Stimulated activated CD4-positive, alpha-beta T cell treated with anti-CD3 and anti-CD28 coated beads, Interleukin-1b, Interleukin-23, amount 100 ng/mL, for 4 hours (primary cell): ENCODE measurements at regions not wholly inside any gene's neighbourhood (a gene's known extent, or its start where the extent isn't known, plus 50 kb on each side); places are given as distances from the start of the nearest gene placed in this dataset.

Experiments
- DNase-seq, 2 donors: peaks; one replicate each; pipeline ENCODE4 v3.0.0-alpha.2; 2020; ENCODE audit warnings: low read depth in 2 of 2

DNA sequence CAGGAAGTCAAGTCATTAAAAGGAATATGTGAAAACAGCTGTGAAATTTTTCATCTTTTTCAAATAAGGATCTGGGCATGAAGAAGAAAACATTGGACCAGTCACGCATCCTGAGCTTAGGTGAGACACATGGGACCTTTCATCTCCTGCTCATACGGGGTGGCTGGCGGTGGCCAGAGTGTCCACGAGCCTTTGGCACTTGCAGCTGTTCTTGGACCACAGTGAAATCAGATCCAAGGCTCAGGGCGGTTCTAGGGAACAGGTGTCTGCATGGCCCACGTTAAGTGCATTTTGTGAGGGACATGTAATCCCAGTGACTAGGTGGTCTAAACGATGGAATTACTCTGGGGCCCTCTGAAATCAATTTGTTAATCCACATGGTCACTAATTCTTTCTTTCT, 212.7 kb upstream of the COPS8 start:
- no peak for DNase-seq

DNA sequence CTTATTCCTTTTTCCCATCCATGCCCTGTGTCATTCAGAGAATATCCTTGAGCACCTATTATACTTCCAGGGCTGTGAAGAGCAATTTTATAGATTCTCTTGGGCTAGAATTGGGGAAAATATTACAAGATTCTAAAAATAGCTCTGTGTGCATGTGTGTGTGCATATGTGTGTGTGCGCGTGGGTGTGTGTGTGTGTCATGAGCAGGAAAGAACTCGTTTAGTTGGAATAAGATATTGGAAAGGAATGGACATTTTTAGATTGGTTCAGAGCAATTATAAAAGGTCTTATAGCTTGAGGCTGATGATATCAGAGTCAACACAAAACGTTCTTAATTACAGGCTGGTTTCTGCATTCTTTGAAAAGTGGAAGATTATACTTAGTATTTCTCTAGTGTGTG, 212.1 kb upstream of the COPS8 start:
- DNase-seq, result no peak

DNA sequence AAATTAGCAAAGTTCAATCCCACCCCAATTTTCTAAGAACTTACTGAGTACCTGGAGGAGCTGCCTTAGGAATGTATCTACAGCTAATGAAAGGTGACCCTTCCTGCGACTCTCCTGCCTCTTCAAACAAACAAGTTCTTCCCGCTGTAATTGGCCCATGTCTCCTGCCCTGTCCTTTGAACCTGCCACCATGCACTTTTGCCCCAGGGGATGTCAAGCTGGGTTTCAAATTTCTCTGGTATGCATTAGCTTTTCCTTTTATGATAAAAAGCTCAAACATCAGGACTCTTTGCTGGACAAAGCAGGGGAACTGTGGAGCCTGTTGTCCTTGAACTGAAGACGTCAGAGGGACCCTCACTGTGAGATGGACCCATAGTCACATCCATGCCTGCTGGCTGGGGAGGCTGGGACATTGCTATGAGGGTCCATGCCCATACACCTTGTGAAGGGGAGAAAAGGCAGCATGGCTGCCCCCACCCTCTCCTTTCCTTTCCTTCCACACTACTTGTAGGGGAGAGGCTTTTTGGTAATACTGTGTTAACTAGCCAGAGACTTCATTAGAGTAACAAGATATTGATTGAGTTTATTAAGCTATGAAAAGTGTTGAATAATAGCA, 210.7 kb upstream of the COPS8 start:
- DNase-seq, result no peak

DNA sequence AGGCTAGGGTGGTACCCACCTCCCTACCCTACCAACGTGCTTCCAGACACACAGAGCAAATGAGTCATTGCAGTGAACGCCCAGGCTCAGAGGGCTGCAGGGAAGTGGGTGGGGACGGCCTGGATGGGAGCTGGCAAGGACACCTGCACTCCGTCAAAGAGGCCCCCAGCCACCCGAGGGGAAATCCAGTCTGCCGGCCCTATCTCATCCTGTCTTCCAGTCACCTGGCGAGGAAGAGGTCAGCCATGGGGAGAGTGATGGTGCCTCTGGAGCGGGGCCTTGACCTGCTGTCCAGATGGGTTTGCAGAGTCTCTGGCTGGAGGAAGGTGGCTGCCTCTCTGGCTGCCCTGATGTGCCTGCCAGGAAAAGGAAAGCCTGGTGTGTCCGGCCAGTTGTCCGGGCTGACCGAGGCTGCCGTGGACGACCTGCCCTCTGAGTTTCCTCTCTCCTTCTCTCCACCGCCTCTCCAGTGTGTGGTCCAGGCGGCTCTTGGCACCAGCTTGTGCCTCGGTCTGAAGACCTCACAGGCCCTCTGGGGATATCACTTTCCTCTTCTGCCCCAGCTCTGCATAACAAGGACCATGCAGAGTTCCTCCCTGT, 209.7 kb upstream of the COPS8 start:
- DNase-seq, result no peak

DNA sequence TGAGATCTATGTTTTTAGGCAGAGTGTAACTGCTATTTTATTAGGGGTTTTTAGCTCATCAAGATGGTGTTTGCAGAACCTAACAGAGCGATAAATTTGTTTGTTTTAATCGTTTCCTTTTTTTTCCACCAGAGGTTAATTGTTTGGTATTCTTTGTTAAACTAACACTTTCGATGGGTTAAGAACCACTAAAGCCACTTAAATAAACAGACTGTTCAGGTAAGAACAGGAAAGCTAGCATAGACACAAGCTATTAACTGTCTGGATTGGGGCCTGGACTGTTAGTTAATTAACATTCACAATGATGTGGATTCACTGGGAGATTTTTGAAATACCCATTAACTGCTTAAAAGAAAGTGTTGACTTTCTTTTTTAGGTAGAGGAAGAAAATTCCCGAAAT, 209.0 kb upstream of the COPS8 start:
- DNase-seq, result no peak

DNA sequence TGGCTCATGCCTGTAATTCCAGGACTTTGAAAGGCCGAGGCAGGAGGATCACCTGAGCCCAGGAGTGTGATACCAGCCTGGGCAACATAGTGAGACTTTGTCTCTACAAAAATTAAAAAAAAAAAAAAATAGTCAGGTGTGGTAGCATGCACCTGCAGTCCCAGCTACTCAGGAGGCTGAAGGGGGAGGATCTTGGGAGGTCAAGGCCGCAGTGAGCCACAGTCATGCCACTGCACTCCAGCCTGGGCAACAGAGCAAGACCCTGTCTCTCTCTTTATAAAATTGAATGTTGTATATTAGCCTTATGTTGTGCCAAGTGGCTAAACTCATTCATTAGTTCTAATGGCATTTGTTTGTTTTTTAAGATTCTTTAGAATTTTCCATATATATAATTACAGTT, 207.7 kb upstream of the COPS8 start:
- DNase-seq, result no peak

DNA sequence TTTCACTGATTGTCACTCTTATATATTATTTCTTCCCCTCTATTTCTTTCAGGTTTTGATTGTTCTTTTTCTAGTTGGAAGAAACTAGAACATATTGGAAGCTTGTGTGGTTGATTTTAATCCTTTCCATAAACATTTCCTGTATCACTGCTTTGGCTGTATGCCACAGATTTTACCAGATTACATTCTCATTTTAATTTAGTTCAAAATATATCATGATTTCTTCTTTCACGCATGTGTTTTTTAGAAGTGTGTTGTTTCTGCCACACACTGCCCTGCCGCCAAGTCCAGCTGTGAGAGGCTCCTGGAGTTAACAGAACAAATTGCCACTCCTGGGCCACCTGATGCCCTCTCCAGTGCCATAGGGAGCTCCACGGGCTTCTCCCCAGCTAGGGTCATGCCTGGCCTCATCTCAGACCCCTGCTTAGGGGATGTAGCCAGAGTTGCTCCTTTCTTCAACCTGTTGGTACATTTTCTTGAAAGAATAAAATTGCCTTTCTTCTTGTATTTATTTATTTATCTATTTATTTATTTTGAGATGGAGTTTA, 206.2 kb upstream of the COPS8 start:
- no peak for DNase-seq

DNA sequence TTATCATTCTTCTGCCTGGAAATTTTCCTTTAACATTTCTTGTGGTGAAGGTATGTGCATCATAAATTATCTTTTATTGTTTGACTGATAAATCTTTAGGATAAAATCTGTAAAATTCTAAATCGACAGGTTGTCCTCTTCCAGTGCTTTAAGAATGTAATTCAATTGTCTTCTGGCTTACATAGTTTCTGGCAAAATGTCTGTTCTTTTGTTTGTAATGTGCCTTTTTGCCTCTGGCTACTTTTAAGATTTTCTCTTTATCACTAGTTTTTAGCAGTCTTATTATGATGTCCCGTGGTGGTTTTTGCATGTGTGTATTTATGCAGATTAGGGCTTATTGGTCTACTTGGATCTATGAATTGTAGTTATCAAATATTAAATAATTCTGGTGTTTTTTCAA, 203.6 kb upstream of the COPS8 start:
- DNase-seq, result no peak

DNA sequence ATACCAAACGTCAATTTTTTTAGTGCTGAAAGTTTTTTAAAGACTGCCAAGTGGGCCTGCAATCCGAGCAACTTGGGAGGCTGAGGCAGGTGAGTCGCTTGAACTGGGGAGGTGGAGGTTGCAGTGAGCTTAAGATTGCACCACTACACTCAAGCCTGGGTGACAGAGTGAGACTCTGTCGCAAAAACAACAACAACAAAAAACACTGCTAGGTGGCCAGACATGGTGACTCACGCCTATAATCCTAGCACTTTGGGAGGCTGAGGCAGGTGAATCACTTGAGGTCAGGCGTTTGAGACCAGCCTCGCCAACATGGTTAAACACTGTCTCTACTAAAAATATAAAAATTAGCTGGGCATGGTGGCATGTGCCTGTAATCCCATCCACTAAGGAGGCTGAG, 202.8 kb upstream of the COPS8 start:
- DNase-seq, result no peak

DNA sequence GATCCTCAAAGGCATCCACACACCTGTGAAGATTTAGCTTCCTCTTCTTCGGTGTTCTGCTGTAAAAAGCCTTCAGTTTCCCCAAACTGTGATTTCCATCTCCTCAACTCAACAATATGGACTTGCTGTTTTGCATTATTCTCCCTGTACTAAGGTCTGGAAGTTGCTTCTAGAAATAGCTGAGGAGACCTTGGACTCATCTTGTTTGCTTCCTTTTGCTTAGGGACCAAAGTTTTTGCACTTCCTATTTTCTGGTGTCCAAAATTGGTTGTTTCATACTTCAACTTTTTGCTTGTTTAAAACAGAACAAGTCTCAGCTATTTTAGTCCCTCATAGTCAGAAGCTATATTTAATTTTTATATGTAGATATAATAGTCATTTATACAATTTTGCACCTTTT, 201.9 kb upstream of the COPS8 start:
- DNase-seq, result no peak

DNA sequence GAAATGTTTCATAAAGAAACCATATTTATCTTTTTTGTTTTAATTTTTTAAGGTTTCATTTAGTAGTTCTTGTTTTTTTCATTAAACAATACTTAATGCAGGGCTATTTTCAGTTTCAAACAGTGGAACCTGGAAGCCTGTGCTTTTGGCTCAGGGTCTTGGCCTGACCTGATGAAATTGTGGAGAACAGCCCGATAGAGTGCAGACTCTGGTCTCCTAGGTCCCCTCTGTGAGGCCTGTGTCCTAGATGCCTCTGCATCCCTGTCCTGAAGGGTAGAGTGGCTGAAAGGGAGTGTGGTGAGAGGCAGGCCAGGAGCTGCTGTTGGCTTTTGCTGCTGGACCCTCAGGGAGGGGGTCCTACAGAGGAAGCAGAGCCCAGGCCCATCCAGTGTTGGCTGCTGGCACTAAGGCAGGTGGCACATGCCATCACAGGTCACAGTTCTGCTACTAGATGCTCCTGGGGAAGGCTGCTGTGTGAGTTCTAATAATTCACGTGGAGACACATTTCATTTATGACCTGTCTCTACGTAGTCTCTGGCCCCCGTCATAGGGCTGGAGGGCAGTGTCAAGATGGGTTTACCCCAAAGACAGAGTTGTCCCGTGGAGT, 201.0 kb upstream of the COPS8 start:
- no peak for DNase-seq

DNA sequence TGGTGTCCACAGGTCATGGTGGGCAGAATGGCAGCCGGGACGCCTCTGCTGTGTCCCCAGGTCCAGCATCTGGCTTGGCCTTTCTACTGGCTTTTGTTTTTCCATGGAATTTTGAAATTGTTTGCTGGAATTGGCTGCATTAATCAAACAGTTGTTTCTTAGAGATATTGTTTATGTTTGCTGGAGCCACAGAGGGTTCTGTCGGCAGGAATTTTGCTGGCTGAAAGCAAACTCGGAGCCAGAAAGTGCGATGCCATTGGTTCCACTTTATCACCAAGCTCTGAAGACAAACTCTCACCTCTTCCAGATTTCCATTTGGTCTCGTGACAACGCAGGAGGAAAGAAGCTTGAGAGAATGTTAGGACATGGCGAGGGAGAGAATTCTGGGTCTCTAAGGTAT, 199.2 kb upstream of the COPS8 start:
- no peak for DNase-seq

DNA sequence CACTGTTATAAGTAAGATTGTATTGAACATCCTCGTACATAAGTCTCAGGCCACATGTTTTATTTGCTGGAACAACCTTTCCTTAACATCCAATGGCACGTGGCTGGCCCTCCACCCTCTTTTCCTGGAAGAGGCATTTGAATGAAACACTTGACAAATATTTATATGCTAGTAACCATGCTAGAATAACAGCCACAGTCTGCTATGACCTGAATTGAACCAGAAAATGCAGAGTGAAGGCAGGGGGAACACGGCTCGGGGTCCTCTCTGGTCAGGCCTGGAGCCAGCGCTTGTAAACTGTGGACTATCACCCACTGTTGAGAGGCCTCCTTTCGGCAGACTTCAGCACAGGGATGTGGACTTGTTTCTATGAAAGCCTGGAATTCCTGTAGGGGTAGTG, 198.2 kb upstream of the COPS8 start:
- DNase-seq, result no peak

DNA sequence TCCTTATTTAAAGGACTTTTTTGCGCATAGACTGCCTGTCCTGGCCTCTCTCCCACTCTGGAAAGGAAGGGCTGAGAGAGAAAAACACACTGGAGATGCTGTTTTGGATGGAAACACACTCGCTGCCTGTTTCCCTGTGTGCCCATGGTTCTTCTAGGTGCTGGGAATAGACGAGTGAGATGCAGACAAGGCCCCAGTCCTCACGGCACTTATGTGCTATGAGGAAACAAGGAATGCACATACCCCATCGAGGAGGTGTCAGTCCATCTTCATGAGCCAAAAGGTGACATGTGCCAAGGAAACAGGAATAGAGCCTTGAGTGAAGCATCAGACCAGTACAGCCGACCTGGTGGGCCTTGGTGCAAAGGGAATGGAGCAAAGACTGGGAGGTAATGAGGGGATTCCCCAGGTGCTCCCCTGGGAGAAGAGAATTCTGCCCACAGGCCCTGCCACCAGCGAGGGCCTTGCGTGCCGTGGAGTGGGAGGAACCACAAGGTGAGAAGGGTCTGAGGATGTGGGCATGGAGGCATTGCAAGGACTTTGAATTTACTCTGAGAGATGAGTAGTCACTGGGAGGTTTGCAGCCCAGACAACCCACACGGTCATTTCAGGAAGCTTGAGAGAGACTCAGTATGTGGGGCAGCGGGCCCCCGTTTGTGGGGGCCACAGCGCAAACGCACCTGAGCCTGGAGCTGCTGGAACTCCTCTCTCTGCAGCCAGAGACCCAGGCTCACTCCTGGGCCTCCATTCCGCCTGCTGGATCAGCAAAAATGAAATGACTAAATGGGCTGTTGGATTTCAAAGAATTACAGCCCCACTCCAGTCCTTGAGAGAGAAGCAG, 197.5 kb upstream of the COPS8 start:
- DNase-seq, result no peak

DNA sequence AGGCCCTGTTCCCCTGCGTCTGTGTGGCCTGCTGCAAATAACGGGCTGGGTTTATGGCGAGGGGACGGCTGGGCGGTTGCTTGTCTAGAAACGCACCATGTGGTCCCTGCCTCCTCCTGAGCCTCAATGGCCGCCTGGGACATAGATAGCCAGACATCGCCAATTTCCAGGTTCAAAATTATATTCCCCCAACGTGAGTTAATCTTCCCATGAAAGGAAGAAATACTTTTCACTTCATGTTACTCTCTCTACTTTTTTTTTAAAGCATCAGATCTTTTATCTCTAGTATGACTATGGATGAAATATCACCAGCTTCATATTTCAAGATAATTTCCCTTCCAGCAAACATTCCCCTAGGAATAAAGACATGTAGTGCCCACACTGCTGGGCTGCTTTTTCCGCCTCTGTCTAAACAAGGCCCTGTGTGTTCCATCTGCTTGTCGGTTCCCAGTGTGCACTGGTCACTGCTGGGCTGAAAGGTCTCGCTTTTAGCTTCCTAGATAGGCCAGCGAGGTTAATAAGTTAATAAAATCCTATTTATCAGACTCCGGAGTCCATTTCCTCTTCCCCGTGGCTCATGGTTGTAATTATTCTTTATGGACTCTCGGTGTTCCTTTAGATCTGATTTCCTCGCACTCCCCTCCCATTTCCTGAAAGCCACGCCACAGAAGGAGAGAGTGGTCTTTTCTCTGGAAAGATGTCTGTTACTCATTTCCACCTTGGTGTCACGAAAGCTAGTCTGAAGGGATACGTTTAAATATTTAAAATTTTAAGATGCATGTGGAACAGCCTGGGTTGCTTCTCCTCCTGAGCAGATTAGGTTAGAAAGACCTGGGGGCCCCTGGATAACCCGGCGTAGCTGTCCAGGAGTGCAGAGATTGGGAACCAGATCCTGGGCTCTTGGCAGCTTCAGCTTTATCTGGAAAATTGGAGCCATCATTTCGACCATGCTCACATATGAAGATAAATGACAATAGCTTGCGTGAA, 196.6 kb upstream of the COPS8 start:
- no peak for DNase-seq

DNA sequence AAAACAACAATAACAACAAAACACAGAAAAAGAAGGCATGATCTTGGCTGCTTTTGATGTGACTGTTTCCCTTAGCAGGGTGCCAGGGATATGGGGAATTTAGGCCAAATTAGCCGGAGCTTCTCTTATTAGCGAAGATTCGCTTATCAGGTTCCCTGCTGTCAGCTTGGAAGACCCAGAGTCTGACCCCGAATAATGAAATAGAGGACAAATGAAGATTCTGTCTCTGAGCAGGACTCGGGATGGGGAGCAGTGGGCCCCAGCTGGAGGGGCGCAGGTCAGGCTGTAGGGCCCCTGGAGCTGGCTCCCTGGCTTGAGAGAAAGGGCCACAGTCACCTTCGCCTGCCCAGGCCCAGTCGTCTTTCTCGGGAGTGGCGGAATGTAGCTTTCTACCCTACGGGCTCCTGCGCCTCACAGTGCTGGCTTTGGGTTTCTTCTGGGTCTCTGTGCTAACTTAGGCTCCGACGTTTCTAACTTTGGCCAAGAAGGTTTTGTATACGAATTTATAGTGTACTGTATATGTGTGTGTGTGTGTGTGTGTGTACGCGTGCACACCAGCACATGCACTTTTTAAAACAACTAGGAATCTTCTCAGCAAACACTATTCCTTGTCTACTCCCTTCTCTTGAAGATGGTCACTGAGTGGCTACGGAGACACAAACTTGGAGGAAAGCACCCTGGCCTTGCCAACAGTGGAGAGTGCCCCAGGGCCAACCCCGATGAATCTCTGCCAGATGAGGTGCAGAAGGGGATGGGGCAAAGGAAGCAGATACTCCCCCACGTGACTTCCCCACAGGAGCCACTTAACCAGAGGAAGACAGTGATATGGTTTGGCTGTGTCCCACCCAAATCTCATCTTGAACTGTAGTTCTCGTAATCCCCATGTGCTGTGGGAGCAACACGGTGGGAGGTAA, 195.6 kb upstream of the COPS8 start:
- no peak for DNase-seq

DNA sequence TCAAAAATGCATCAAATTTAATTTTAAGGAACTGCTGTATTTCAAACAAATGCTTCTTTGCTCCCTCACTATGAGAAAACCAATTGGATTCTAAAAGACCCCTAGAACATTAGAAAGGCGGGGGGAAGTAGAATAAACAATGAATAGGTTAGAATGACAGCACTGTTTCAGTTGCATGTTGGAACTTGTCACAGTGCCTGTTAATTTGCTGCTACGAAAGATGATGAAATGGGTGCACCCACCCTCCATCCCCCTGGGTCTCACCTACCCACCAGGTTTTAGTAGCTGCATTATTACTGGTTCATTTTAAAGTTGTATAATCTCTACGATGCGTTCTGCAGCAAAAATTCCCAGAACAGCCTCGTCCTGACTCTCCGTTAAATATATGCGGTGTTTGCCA, 193.0 kb upstream of the COPS8 start:
- no peak for DNase-seq

DNA sequence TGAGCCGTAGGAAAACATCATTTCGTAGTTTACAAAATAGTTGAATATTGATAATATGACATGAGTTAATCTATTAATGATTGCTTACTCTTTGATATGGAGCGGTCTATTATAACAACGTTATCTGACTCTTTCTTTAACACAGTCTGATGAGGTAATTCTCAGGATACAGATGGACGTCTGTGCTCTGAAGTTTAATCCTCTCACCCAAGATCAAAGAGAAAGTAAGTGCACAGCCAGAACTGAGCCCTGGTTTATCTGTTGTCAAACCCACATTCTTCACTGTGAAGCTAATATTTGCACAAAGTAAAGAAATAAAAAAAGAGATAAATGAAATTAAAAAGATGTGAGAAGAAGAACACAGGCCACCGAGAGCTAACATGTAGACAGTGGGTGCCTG, 190.9 kb upstream of the COPS8 start:
- DNase-seq, result no peak

DNA sequence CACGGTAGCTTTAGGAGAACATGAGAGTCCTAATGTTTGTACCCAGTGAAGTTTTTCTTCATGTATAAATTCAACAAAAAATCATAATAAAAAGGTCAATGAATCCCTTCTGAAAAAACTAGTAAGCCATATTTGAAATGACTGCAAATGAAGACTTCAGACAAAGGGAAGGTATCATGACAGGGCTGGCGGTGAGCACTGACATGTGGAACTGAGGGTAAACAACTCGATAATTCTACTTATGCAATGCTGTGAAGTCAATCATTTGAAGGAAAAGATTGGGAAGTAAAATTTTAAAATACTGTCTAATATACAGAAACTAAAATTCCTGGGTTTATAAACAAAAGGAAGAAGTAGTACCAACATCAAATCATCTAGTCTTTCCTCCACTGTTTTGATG, 190.2 kb upstream of the COPS8 start:
- no peak for DNase-seq

DNA sequence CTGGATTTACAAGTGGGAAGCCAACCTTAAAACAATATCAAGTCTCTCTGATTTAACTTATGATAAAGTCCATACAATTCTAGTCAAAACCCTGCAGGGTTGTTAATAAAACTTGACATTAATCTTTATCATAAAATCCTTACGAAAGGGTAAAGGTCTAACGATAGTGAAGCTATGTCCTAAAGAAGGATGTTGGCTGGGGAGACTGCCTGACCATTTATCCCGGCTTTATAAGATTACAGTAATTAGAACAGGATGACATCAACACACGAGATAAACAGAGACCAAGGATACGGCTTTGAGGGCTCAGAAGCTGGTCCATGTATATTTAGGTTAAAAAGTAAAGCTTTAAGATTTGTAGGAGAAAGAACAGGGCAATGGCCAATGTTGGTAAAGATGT, 189.0 kb upstream of the COPS8 start:
- no peak for DNase-seq
